ENCODE measurements at regions not wholly inside any gene's neighbourhood (a gene's known extent, or its start where the extent isn't known, plus 50 kb on each side); places are given as distances from the start of the nearest gene placed in this dataset.
"Not testable (repeated sequence)": the region's sequence is repeated elsewhere in the genome, so short reads cannot be mapped to it uniquely, and the experiment has no call there.

DNA sequence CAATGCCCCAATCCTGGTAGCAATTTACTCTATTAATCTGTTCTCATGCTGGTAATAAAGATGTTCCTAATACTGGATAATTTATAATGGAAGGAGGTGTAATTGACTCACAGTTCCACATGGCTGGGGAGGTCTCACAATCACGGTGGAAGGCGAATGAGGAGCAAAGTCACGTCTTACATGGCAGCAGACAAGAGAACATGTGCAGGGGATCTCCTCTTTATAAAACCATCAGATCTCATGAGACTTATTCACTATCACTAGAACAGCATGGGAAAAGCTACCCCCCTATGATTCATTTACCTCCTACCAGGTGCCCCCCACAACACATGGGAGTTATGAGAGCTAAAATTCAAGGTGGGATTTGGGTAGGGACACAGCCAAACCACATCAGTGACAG is 872.2 kb downstream of the ANKRD7 start:
- H3K36me3 ChIP-seq: no peaks in the 10 kb centered on the region
- WGBS, 2 donors: 64 to 77% methylated on average over 3 of the region's 3 CpGs
- TF ChIP-seq, protein P1, sequence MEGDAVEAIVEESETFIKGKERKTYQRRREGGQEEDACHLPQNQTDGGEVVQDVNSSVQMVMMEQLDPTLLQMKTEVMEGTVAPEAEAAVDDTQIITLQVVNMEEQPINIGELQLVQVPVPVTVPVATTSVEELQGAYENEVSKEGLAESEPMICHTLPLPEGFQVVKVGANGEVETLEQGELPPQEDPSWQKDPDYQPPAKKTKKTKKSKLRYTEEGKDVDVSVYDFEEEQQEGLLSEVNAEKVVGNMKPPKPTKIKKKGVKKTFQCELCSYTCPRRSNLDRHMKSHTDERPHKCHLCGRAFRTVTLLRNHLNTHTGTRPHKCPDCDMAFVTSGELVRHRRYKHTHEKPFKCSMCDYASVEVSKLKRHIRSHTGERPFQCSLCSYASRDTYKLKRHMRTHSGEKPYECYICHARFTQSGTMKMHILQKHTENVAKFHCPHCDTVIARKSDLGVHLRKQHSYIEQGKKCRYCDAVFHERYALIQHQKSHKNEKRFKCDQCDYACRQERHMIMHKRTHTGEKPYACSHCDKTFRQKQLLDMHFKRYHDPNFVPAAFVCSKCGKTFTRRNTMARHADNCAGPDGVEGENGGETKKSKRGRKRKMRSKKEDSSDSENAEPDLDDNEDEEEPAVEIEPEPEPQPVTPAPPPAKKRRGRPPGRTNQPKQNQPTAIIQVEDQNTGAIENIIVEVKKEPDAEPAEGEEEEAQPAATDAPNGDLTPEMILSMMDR (IDR thresholded peaks at IDR 0.05): no peak
- DNase-seq (no peak), ATAC-seq (no peak), FAIRE-seq (no peak)
- intact Hi-C loops (cut with DNase I): no loop called here
- H3K4me3 ChIP-seq: no peak overlapping the region
- no peaks in the 10 kb centered on the region for H3K27me3 ChIP-seq
- H3K4me1 ChIP-seq: no peaks in the 10 kb centered on the region
- no peaks in the 10 kb centered on the region for H3K9me3 ChIP-seq
- H3K27ac ChIP-seq: no peak overlapping the region

DNA sequence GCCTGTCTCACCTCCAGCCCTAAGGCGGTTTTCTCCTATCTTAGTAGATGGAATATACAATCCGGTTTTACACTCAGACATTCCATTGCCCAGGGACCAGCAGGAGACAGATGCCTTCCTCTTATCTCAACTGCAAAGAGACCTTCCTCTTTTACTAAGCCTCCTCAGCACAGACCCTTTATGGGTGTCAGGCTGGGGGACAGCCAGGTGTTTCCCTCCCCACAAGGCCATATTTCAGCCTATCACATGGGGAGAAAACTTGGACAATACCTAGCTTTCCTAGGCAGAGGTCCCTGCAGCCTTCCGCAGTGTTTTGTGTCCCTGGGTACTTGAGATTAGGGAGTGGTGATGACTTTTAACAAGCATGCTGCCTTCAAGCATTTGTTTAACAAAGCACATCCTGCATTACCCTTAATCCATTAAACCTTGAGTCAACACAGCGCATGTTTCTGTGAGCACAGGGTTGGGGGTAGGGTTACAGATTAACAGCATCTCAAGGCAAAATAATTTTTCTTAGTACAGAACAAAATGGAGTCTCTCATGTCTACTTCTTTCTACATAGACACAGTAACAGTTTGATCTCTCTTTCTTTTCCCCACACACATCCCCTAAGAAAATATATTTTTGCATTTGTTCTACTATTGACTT is 876.2 kb downstream of the ANKRD7 start:
- H3K27ac ChIP-seq; intact Hi-C loops (cut with DNase I); H3K27me3 ChIP-seq; DNase-seq; H3K4me3 ChIP-seq; FAIRE-seq; H3K36me3 ChIP-seq; ATAC-seq; H3K4me1 ChIP-seq; H3K9me3 ChIP-seq: not testable (repeated sequence)
- WGBS, 2 donors: 14 to 15% methylated on average over 4 of the region's 4 CpGs

DNA sequence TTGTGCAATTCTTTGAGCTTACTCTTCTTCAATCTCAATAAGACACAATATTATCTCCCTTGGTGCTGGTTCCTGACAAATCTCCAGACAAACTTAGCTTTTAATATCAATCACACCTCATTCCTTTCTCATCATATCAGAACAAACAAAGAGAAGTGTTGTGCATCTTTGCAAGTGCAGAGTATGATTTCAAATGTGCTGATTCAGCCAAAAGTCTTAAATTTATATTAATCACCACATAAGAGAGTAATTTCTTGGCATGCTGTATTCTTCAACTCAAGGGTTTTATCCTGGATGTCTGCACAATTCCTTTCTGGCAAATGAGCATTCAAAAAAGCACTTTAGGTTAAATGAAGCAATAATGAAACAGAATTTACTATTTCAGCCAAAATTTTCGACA is 877.8 kb downstream of the ANKRD7 start:
- no peak for DNase-seq
- no peak for ATAC-seq
- WGBS, 2 donors: 39 to 65% methylated on average over 1 of the region's 1 CpG
- Histone ChIP-seq H3K4me3 (no peak overlapping the region), H3K36me3 (no peaks in the 10 kb centered on the region), H3K4me1 (no peaks in the 10 kb centered on the region), H3K27me3 (no peaks in the 10 kb centered on the region), H3K9me3 (no peaks in the 10 kb centered on the region), H3K27ac (no peak overlapping the region)
- FAIRE-seq: no peak
- TF ChIP-seq, protein P1 (IDR thresholded peaks at IDR 0.05): no peak
- intact Hi-C loops (cut with DNase I): no loop called here

DNA sequence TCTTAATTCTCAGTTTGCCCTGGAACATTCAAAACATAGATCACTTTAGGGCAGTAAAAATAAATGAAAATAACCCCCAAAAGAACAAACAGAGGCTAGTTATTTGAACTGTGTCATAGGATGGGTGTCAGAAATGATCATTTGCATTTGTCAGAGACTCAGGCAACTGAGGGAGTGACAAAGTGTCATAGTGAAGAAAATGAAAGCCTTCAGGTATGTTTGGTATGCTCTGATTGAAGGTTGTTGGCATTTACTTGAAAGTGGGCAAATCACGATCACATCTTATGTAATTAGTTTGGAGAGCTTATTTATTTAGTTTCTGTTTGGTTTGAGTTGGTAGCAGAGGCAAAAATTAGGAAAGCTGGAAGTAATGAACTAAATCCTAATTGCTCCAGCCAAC is 880.9 kb downstream of the ANKRD7 start:
- Histone ChIP-seq H3K36me3 (no peaks in the 10 kb centered on the region), H3K27ac (no peak overlapping the region), H3K27me3 (no peaks in the 10 kb centered on the region), H3K4me3 (no peak overlapping the region), H3K4me1 (no peaks in the 10 kb centered on the region), H3K9me3 (no peaks in the 10 kb centered on the region)
- intact Hi-C loops (cut with DNase I): no loop called here
- ATAC-seq (no peak), DNase-seq (no peak), FAIRE-seq (no peak)
- TF ChIP-seq, protein P1 (IDR thresholded peaks at IDR 0.05): no peak
- 9 to 13% methylated on average over 1 of the region's 1 CpG for WGBS, 2 donors

DNA sequence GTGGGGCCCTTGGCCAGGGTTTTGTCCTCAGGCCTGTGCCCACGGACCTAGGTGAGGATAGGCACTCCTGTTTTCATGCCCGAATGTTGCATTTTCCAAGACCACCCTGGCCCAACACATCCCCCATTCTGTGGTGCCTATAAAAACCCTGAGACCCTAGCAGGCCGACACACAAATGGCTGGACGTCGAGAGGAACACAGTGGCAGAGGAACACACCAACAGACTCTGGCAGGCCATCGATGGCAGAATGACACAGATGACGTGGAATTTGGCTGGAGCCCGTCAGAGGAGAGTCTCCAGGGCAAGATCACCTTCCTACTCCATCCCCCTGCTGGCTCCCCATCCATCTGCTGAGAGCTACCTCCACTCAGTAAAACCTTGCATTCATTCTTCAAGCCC is 898.8 kb downstream of the ANKRD7 start:
- no peaks in the 10 kb centered on the region for H3K27me3 ChIP-seq
- TF ChIP-seq, protein P1 (IDR thresholded peaks at IDR 0.05): no peak
- H3K4me3 ChIP-seq: no peak overlapping the region
- FAIRE-seq (no peak), DNase-seq (no peak), ATAC-seq (no peak)
- WGBS, 2 donors: 60 to 70% methylated on average over 8 of the region's 8 CpGs
- no peaks in the 10 kb centered on the region for H3K4me1 ChIP-seq
- no peak overlapping the region for H3K27ac ChIP-seq
- no peaks in the 10 kb centered on the region for H3K9me3 ChIP-seq
- H3K36me3 ChIP-seq: no peaks in the 10 kb centered on the region
- intact Hi-C loops (cut with DNase I): no loop called here
